RWPE2 (cell line): ENCODE measurements at regions not wholly inside any gene's neighbourhood (a gene's known extent, or its start where the extent isn't known, plus 50 kb on each side); places are given as distances from the start of the nearest gene placed in this dataset.

Source experiments
- ATAC-seq: fragments of 200-7000 bp; cut with Tn5 transposase; 3 replicates; pipeline ENCODE4 v1.9.1; 2021; ENCODE audit warnings: low read depth
- DNase-seq: peaks from one replicate; pipeline ENCODE4 v3.0.0-alpha.2; 2020; ENCODE audit warnings: low spot score
- H3K27ac ChIP-seq: fragments of 450-650 bp; 2 replicates; pipeline ENCODE4 v1.5.1; 2017; ENCODE audit warnings: mild to moderate bottlenecking; ENCODE audit not compliant: poor library complexity, severe bottlenecking
- H3K27me3 ChIP-seq: fragments of 250-450 bp; sonication (Bioruptor Pico); 2 replicates; pipeline ENCODE4 v1.5.1; 2021; ENCODE audit warnings: mild to moderate bottlenecking, moderate library complexity; ENCODE audit not compliant: insufficient read depth, poor library complexity, severe bottlenecking
- H3K36me3 ChIP-seq: fragments of 250-450 bp; sonication (Bioruptor Pico); 2 replicates; pipeline ENCODE4 v1.5.1; 2020; ENCODE audit warnings: low read depth, mild to moderate bottlenecking, moderate library complexity
- H3K4me1 ChIP-seq: fragments of 250-450 bp; sonication (Bioruptor Pico); 2 replicates; pipeline ENCODE4 v1.5.1; 2021; ENCODE audit warnings: mild to moderate bottlenecking, moderate library complexity; ENCODE audit not compliant: insufficient read depth, poor library complexity, severe bottlenecking
- H3K4me3 ChIP-seq: fragments of 250-450 bp; sonication (Bioruptor Pico); 2 replicates; pipeline ENCODE4 v1.5.1; 2021; ENCODE audit warnings: mild to moderate bottlenecking, moderate library complexity; ENCODE audit not compliant: severe bottlenecking
- H3K9me3 ChIP-seq: fragments of 250-450 bp; sonication (Bioruptor Pico); 2 replicates; pipeline ENCODE4 v1.5.1; 2021; ENCODE audit warnings: mild to moderate bottlenecking, moderate library complexity; ENCODE audit not compliant: severe bottlenecking
- TF ChIP-seq, protein P1 (sequence below): fragments of 450-650 bp; IDR thresholded peaks from one replicate; pipeline ENCODE4 v1.5.1; 2017; ENCODE audit warnings: mild to moderate bottlenecking, moderate library complexity; ENCODE audit not compliant: poor library complexity, severe bottlenecking

DNA sequence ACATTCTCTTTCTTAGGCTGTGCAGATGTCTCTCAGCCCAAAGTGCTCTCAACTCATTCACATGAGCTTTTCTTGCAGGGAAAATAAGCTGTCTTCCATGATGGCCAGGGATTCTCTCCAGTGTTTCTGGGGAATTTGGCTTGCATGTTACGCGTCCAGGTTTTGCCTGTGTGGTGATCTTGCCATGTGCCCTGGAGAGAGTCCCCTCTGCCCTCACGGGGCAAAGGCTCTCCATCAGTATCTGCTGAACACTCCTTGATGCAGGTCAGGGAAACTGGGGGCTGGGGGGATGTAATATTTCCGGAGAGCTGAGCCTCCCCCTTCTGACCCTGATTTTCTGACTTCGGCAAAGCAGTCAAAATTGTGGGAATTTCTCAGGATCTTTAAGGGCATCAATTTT is 87.6 kb downstream of the ACKR3 start:
- Histone ChIP-seq H3K36me3 (no peaks in the 10 kb centered on the region), H3K27ac (no peak overlapping the region), H3K9me3 (no peaks in the 10 kb centered on the region), H3K4me3 (no peak overlapping the region), H3K27me3 (no peaks in the 10 kb centered on the region), H3K4me1 (peaks cover 19% of the 10 kb centered on the region)
- TF ChIP-seq, protein P1, sequence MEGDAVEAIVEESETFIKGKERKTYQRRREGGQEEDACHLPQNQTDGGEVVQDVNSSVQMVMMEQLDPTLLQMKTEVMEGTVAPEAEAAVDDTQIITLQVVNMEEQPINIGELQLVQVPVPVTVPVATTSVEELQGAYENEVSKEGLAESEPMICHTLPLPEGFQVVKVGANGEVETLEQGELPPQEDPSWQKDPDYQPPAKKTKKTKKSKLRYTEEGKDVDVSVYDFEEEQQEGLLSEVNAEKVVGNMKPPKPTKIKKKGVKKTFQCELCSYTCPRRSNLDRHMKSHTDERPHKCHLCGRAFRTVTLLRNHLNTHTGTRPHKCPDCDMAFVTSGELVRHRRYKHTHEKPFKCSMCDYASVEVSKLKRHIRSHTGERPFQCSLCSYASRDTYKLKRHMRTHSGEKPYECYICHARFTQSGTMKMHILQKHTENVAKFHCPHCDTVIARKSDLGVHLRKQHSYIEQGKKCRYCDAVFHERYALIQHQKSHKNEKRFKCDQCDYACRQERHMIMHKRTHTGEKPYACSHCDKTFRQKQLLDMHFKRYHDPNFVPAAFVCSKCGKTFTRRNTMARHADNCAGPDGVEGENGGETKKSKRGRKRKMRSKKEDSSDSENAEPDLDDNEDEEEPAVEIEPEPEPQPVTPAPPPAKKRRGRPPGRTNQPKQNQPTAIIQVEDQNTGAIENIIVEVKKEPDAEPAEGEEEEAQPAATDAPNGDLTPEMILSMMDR: no peak
- DNase-seq (no peak), ATAC-seq (no peak)

DNA sequence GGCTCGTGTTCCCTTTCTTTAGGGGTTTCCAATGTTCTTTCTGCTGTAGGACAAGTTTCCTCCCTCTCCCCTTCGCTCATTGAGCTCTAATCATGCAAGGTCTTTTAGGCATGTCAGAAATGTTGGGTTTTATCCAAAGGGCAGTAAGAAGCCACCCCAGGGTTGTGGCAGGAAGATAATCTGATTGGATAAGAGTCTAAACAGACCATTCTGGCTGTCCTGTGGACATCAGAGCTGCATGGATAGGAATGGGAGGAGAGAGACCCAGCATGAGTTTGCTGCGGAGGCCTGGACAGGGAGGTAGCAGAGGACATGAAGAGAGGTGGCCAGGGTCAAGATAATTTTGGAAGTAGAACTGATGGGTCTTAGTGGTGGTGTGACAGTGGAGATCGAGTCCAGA is 88.2 kb downstream of the ACKR3 start:
- Histone ChIP-seq H3K27me3 (no peaks in the 10 kb centered on the region), H3K36me3 (no peaks in the 10 kb centered on the region), H3K27ac (no peak overlapping the region), H3K4me3 (no peak overlapping the region), H3K9me3 (no peaks in the 10 kb centered on the region), H3K4me1 (peaks cover 19% of the 10 kb centered on the region)
- TF ChIP-seq, protein P1: no peak
- ATAC-seq (no peak), DNase-seq (no peak)

DNA sequence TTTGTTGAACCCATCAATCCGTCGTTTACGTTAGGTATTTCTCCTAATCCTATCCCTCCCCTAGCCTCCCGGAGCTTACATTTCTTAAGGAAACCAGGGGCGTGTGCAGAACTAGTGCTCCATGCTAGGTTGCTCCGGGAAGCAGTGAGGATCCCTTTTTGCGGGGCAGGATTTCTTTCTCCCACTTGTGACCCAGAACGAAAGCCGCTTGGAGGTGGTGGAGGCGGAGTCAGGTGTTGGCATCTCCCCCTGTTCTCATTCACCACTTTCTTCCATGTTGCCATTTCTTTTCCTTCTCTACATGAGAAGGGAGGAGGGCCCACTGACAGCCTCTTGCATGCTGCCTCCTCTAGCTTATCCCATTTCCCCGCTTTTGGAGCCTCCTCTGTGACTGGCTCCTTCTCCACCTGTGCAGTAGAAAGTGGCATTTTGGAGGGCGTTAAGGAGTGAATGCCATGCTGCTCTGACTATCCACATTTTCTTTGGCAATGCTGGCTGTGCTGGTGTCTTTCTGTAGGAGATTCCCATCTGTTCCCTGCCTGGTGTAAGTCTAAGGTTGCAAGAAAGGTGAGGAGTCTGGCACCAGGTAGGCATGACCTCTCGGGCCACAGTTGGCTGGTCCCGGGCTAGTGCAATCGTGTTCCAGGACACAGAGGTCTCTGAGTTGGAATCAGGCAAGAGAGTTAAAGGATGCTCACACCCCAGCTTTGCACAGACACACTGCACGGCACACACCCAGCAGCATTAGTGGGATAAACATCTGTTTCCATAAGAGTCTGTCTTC is 89.5 kb downstream of the ACKR3 start:
- DNase-seq (no peak), ATAC-seq (no peak)
- no peaks in the 10 kb centered on the region for H3K36me3 ChIP-seq
- peaks cover 19% of the 10 kb centered on the region for H3K4me1 ChIP-seq
- H3K27me3 ChIP-seq: no peaks in the 10 kb centered on the region
- no peak overlapping the region for H3K4me3 ChIP-seq
- no peaks in the 10 kb centered on the region for H3K9me3 ChIP-seq
- TF ChIP-seq, protein P1: no peak
- peak overlapping the region; percentile 69 for H3K27ac ChIP-seq

DNA sequence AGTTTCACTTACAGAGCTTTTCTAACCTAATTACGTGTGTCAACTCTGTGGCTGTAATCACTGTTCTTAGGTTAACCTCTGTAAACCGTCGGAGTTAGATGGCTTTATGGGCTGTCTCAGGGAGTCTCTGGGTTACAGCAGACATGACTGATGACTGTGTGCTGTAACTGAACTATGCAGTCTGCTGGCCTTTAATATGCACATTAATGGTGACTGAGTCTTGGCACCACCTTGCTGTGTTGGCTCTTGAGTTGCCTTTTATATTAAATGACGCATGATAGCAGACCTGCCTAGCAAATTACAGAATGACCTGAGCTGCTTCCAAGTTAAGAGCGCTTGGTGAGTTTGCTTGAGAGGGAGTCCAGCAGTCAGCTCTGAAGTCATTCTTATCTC is 90.1 kb downstream of the ACKR3 start:
- TF ChIP-seq, protein P1: no peak
- no peak for DNase-seq

More for the DNA sequence above, 90.1 kb downstream of the ACKR3 start:
- Histone ChIP-seq H3K36me3 (no peaks in the 10 kb centered on the region), H3K27ac (peak overlapping the region; percentile 69), H3K4me3 (no peak overlapping the region), H3K9me3 (no peaks in the 10 kb centered on the region), H3K27me3 (no peaks in the 10 kb centered on the region), H3K4me1 (peaks cover 19% of the 10 kb centered on the region)
- ATAC-seq: peak; percentile 57; the same call in 2 of the 3 replicates
